ENCODE measurements at regions not wholly inside any gene's neighbourhood (a gene's known extent, or its start where the extent isn't known, plus 50 kb on each side); places are given as distances from the start of the nearest gene placed in this dataset.

DNA sequence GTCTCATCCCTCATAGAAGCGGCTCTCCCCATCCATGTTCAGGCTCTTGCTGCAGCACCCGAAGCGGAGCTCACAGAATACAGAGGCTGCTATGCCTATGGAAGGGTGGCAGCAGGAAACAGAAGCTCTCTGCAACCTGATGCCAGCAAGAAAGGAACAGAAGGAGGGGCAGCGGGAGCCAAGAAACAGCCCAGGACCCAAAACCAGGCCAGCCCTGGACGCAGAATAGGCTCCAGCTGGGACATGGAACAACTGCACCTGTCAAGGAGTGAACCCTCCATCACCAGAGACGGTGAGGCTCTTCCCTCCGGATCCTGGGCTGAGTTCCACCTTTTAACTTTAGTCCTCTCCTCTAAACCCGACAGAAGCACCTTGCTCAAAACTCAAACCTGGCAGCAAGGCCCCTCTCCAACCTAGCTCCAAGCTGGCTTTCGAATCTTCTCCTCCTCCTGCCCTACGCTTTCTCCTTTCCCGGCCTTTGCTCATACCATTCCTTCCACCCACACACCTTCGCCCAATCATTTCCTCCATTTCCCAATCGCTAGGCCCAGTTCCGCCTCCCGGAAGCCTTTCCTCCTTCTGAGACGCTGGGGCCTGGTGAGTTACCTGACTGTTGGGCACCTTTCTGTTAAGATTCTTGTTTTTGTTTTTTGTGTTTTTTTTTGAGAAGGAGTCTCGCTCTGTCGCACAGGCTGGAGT, 122.8 kb upstream of the ZNF92 start:
- no peak for DNase-seq (ENCODE audit: extremely low read depth, low read depth)
- TF ChIP-seq, protein P1, sequence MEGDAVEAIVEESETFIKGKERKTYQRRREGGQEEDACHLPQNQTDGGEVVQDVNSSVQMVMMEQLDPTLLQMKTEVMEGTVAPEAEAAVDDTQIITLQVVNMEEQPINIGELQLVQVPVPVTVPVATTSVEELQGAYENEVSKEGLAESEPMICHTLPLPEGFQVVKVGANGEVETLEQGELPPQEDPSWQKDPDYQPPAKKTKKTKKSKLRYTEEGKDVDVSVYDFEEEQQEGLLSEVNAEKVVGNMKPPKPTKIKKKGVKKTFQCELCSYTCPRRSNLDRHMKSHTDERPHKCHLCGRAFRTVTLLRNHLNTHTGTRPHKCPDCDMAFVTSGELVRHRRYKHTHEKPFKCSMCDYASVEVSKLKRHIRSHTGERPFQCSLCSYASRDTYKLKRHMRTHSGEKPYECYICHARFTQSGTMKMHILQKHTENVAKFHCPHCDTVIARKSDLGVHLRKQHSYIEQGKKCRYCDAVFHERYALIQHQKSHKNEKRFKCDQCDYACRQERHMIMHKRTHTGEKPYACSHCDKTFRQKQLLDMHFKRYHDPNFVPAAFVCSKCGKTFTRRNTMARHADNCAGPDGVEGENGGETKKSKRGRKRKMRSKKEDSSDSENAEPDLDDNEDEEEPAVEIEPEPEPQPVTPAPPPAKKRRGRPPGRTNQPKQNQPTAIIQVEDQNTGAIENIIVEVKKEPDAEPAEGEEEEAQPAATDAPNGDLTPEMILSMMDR (IDR thresholded peaks at IDR 0.05; ENCODE audit: low read depth, low read length): no peak

DNA sequence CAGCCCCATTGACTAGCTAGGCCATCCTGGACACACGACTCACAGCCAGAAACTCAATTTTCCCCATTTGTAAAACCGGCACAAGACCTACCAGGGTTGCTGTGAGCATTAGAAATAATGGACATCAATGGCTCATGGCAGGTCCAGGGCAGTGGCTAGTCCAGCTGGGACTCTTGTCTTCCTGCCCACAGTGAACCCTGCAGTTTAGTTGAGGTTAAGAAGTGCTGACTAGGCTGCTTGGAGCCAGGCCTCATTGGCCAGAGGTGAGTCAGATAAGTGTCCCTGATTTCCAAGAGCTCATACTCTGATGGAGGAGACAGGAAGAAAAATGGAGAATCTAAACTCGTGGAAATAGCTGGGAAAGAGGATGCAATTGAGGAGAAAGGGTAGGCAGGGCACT, 123.4 kb upstream of the ZNF92 start:
- TF ChIP-seq, protein P1 (IDR thresholded peaks at IDR 0.05; ENCODE audit: low read depth, low read length): no peak
- no peak for DNase-seq (ENCODE audit: extremely low read depth, low read depth)

DNA sequence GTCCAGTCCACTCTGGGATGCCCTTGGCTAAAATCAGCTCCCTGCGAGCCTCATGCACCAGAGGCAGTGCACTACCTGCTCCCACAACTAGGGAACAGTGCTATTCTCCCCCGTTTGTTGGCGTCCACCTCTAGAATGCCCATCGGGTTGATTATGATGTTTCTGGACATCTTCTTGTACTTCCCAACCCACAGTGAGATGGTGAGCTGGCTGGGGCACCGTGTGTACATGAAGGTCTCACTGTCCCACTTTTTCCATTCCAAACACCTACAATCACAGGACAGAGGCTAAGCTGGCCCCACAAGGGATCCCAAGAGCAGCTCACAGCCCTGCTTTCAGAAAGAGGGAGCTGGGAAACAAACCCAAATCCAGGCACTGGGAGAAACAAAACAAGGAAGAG, 126.2 kb upstream of the ZNF92 start:
- TF ChIP-seq, protein P1 (IDR thresholded peaks at IDR 0.05; ENCODE audit: low read depth, low read length): no peak
- no peak for DNase-seq (ENCODE audit: extremely low read depth, low read depth)

GRCh38 chr7:65239707-65240352, 133.8 kb upstream of the ZNF92 start:
- DNase-seq (ENCODE audit: extremely low read depth, low read depth): no peak
- TF ChIP-seq, protein P1 (IDR thresholded peaks at IDR 0.05; ENCODE audit: low read depth, low read length): no peak

GRCh38 chr7:65239324-65239706, 134.3 kb upstream of the ZNF92 start:
- no peak for DNase-seq (ENCODE audit: extremely low read depth, low read depth)
- TF ChIP-seq, protein P1 (IDR thresholded peaks at IDR 0.05; ENCODE audit: low read depth, low read length): no peak

DNA sequence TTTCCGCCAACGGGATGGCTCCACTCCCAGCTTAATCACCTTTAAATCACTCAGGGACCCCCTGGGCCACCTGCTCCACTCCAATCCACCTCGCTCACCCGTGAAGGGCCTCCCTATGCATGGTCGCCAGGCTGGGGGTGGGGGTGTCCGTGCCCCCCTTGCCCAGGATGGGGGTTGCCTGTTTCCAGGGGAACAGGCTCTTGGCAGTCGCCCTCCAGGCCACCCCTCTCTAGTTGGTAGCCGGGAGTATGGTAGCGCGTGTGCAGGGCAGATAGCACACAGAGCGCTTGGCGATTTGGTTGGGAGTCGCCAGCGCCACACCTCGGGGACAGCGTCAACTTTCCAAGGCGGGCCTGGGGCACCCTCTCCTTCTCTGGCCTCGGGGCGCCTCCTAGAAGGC, 134.9 kb upstream of the ZNF92 start:
- no peak for DNase-seq (ENCODE audit: extremely low read depth, low read depth)
- TF ChIP-seq, protein P1 (IDR thresholded peaks at IDR 0.05; ENCODE audit: low read depth, low read length): no peak

GRCh38 chr7:65235586-65235985, 138.1 kb upstream of the ZNF92 start:
- DNase-seq (ENCODE audit: extremely low read depth, low read depth): no peak

More at GRCh38 chr7:65235586-65235985, 138.1 kb upstream of the ZNF92 start:
- TF ChIP-seq, protein P1 (IDR thresholded peaks at IDR 0.05; ENCODE audit: low read depth, low read length): no peak

Measured in AG09319 (cell line).